SJCRH30 (cell line): ENCODE measurements at regions not wholly inside any gene's neighbourhood (a gene's known extent, or its start where the extent isn't known, plus 50 kb on each side); places are given as distances from the start of the nearest gene placed in this dataset.

Experiments used
- DNase-seq, 2 experiments: peaks; one replicate each; pipeline ENCODE4 v3.0.0-alpha.2; 2015 to 2020
- H3K27ac ChIP-seq: fragments of 250-450 bp; sonication (Bioruptor Pico); 2 replicates; pipeline ENCODE4 v1.5.1; 2020; ENCODE audit warnings: mild to moderate bottlenecking, moderate library complexity
- H3K27me3 ChIP-seq: fragments of 250-450 bp; sonication (Bioruptor Pico); 2 replicates; pipeline ENCODE4 v1.5.1; 2020; ENCODE audit warnings: mild to moderate bottlenecking, moderate library complexity
- H3K36me3 ChIP-seq: fragments of 250-450 bp; sonication (Bioruptor Pico); 2 replicates; pipeline ENCODE4 v1.5.1; 2020; ENCODE audit warnings: mild to moderate bottlenecking, moderate library complexity
- H3K4me1 ChIP-seq: fragments of 250-450 bp; sonication (Bioruptor Pico); 2 replicates; pipeline ENCODE4 v1.5.1; 2020; ENCODE audit warnings: mild to moderate bottlenecking, moderate library complexity
- H3K4me3 ChIP-seq: fragments of 250-450 bp; sonication (Bioruptor Pico); 2 replicates; pipeline ENCODE4 v1.5.1; 2020; ENCODE audit warnings: mild to moderate bottlenecking, moderate library complexity
- H3K9me3 ChIP-seq: fragments of 250-450 bp; sonication (Bioruptor Pico); replicated peaks from 2 replicates; pipeline ENCODE4 v1.5.1; 2020; ENCODE audit warnings: mild to moderate bottlenecking, moderate library complexity

DNA sequence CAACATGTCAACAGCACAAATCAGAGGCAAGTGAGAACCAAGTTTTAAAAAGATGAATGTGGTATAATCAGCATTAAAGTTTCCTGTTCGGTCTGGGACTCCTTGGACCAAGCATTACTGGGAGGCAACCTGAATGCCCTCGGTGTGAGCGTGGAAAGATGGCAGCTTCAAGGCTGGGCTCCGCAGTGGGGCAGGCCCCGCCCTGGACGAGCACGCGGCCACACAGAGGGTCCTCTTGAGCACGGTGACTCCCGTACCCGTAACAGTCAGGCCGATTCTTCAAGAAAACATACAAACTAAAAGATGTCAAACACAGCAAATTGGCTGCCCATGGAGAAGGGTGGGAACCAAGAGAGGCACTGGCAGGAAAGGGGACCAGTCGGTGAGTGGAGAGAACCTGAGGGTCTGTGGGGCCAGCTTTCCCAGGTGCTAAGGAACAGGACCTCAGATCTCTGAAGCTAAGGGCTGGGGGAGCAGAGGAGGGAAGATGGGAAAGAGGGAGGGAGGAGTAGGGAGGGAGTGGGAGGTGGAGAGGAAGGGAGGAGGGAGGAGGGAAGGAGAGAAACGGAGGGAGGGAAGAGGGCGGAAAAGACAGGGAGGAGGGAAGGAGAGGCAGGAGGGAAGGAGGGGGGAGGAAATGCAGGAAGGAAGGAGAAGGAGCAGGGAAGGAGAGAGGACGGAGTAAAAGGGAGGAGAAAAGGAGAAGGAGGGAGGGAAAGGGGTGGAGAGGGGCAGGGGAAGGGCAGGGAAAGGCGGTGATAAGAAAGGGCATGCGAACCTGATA, 71.2 kb upstream of the FAM20C start:
- Histone ChIP-seq H3K27me3 (no peaks in the 10 kb centered on the region), H3K4me1 (peaks cover 4% of the 10 kb centered on the region; the same call in 1 of the 2 replicates), H3K4me3 (no peak overlapping the region), H3K27ac (no peak overlapping the region), H3K36me3 (no peaks in the 10 kb centered on the region), H3K9me3 (no peaks in the 10 kb centered on the region)
- DNase-seq: no peak

DNA sequence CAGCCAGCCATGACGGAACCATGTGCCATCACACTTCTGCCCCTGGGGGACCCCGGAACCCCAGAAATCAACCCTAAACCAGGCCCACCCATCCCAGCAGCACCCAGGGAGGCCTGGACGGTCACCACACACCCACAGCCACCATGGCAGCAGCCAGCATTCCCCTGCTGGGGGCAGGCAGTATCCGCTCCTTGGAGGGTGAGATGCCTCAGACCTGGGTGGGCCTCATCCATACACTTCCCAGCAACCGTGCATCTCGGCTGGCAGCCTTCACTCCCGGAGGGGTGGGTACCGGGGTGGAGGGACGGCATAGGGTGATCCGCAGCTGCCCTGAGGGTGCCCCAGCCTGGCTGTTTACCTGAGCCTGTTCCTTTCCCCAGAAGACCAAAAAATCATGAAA, 69.1 kb upstream of the FAM20C start:
- Histone ChIP-seq H3K27me3 (no peaks in the 10 kb centered on the region), H3K4me1 (peaks cover 4% of the 10 kb centered on the region; the same call in 1 of the 2 replicates), H3K4me3 (no peak overlapping the region), H3K27ac (no peak overlapping the region), H3K36me3 (no peaks in the 10 kb centered on the region), H3K9me3 (no peaks in the 10 kb centered on the region)
- DNase-seq: no peak

DNA sequence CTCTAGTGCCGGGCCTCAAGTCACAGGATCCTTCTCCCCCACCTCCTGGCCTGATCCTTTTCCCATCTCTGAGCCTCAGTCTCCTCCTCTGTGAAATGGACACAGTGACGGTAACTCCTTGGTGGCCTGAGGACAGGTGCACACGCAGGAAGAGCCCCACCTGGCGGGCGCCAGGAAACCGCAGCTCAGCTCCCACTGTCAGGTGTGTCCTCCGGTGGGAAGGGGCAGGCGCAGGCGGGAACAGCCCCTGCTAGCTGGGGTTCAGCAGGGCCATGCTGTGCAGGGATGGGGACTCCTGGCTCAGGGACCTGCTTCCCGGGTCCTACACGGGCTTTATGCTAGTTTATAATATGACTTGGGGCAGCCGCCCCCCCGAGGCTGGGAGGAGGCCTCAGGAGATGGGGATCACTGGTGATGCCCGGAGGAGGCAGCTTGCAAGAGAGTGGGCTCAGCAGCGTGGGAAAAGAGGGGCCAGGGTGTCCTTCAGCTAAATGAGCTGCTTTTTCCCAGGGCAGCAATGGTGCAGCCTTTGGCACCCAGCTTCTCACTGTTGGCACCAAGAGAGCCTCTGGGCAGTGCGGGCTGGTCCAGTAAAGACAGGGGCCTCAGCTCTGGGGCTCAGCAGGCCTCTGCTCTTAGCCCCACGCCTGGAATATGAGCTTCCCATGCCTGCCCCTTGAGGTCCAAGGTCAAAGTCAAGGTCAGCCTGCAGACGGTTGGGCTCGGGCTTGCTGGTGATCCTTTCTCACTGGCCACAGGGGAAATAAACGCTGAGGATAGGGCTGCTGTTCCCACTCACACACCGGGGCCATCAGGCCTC, 68.0 kb upstream of the FAM20C start:
- H3K4me3 ChIP-seq: no peak overlapping the region
- no peaks in the 10 kb centered on the region for H3K36me3 ChIP-seq
- H3K27me3 ChIP-seq: no peaks in the 10 kb centered on the region
- no peaks in the 10 kb centered on the region for H3K9me3 ChIP-seq
- DNase-seq: no peak
- peaks cover 4% of the 10 kb centered on the region; the same call in 1 of the 2 replicates for H3K4me1 ChIP-seq
- no peak overlapping the region for H3K27ac ChIP-seq

DNA sequence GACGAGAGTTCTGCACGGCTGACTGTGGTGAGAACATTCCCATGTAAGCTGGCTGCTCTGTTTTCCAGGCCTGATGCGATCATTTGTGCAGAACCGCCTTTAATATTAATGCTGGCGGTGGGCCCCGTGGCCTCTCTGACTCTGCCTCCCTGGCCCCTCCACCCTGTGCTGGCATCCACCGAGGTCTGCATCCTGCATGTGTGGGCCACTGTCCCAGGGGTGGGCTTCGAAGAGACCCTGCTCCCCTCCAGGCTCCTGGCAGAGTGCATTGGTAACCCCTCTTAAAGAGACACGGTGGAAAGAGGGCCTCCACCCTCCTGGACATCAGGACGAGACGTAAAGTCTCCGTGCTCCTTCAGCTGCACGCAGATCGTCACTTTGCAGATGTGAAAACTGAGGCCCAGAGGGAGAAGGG, 67.3 kb upstream of the FAM20C start:
- Histone ChIP-seq H3K4me3 (no peak overlapping the region), H3K4me1 (no peaks in the 10 kb centered on the region), H3K36me3 (no peaks in the 10 kb centered on the region), H3K27me3 (no peaks in the 10 kb centered on the region), H3K9me3 (no peaks in the 10 kb centered on the region), H3K27ac (no peak overlapping the region)
- no peak for DNase-seq

DNA sequence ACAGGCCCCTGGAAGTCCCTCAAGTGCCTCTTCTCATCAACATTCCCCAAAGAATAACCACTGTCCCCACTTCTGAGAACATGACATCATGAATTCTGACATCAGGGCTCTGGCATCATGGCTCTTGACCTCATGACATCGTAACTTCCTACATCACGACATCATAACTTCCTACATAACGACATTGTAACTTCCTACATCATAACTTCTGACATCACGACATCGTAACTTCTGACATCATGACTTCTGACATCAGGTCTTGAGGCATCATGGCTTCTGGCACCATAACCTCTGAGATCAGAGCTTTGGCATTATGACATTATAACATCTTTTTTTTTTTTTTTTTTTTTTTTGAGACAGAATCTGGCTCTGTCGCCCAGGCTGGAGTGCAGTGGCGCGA, 66.7 kb upstream of the FAM20C start:
- Histone ChIP-seq H3K27ac (no peak overlapping the region), H3K36me3 (no peaks in the 10 kb centered on the region), H3K9me3 (no peaks in the 10 kb centered on the region), H3K4me1 (no peaks in the 10 kb centered on the region), H3K4me3 (no peak overlapping the region), H3K27me3 (no peaks in the 10 kb centered on the region)
- DNase-seq: no peak

DNA sequence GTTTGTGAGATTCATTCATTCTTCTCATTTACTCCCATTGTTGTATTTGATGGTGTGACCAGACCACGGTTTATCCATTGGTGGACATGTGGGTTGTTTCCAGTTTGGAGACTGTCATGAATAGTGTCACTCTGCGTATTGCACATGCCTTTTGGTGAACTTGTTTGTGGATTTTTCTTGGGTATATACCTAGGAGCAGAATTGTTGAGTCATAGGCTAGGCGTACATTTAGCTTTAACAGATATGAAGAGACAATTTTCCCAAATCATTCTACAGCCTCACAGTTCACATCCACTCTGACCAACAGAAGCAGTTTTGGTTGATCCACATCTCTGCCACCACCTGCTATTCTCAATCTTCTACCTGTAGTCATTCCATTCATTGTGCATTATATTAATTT, 66.0 kb upstream of the FAM20C start:
- Histone ChIP-seq H3K9me3 (no peaks in the 10 kb centered on the region), H3K4me3 (no peak overlapping the region)
- no peak for DNase-seq

DNA sequence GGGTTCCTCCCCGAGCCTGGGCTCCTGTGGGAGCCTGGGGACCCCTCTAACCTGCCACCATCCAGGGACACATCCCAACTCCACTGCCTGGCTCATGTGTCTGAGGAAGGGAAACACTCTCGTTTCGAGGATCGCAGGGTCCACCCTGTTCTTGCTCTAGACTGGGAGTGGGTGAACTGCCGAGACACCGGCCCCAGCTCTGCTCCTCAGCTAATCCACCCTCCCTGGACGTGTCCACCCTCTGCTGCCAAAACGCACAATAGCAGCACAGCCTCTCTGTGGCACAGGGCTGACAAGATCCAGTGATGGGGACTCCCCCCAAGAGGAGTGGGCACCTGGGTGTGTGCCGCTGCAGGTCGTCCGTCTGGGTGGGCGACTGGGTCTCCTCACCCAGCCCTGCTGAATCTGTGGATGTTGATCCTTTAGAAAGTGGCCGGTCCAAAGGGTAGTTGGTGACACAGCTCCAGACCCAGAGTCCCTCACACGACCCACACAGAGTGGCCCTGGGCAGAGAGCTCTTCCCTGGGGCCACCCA, 65.2 kb upstream of the FAM20C start:
- no peak overlapping the region for H3K4me3 ChIP-seq
- no peaks in the 10 kb centered on the region for H3K4me1 ChIP-seq
- H3K9me3 ChIP-seq: no peaks in the 10 kb centered on the region
- DNase-seq: no peak
- H3K27me3 ChIP-seq: no peaks in the 10 kb centered on the region
- no peaks in the 10 kb centered on the region for H3K36me3 ChIP-seq
- no peak overlapping the region for H3K27ac ChIP-seq

More for the DNA sequence above, 66.0 kb upstream of the FAM20C start:
- no peak overlapping the region for H3K27ac ChIP-seq
- no peaks in the 10 kb centered on the region for H3K27me3 ChIP-seq
- H3K4me1 ChIP-seq: no peaks in the 10 kb centered on the region
- H3K36me3 ChIP-seq: no peaks in the 10 kb centered on the region

DNA sequence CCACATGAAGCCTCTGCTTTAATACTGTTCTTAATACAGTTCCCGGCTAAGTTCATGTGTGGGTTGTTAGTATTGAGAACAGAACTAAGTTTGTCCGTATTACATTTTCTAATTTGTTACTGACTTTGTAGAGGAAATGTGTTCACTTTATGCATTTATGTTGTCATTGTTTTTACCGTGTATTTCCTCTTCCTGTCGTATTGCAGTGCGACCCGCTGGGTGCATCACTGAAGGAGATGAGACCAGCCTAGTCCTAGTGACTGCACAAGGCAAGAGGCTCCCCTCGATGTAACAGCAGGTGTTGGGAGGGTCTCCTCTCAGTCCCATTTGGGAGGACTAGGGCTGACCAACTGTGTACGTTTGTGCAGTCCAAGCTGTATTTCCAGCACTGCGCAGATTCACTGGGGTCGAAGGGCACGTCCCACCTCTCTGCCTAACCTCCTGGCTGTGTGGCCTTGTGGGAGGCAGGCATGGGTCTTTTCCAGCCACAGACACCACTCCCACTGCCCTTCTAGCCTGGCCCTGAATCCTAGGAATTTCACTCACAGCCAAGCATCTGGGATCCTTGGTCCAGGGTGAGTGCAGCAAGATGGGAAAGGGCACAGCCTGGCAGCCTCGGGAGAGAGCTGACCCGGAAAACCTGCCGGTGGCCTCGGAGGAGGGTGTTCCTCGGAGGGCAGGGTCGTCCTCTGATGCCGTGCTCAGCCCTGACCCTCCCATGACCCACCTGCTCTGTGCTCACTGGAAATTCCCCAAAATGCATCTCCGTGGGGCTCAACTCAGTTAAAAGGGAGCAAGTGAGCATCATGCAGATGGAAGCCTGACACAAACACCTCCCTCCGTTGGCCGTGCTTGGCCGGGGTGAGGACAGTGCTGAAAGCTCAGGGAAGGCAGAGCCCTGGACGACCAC, 63.9 kb upstream of the FAM20C start:
- Histone ChIP-seq H3K36me3 (no peaks in the 10 kb centered on the region), H3K4me3 (no peak overlapping the region), H3K9me3 (no peaks in the 10 kb centered on the region), H3K27me3 (no peaks in the 10 kb centered on the region), H3K4me1 (no peaks in the 10 kb centered on the region), H3K27ac (no peak overlapping the region)
- no peak for DNase-seq

DNA sequence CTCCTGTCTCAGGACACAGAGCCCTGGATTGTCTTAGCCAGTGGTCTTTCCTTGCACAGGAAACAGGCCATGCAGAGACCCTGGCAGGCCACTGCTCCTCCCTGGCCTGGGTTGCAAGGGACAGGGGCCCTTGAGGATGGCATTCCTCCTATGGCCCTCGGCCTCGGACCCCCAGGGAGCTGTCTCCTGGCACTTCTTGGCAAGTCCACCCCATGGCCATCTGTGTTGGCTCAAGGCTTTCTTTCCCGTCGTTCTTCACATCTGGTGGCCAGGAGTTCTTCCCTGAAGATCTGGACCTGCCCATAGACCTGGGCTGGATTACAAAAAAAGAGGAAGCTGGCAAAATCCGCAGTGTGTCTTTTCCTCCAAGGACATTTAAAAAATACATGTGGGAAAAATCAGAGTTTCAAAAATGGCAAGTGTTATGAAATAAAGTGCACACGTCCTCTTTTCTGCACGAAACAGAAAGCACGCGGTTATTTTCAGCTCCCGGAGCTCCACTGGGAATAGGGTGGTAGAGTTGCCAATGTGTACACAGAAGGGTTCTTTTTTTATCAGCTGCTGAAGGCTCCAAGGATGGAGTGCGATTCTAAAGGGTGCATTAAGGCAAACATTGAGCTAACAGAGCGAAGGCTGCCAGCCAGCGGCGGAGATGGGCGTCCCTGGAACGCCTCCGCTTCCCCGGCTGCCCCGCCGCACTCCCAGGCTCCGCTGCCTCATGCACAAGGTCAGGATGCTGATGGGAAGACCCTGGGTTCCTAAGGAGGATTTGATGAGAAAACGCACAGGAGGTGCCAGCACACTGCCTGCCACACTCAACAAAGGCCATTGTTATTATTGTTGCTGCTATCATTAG, 62.8 kb upstream of the FAM20C start:
- H3K9me3 ChIP-seq: no peaks in the 10 kb centered on the region
- H3K4me3 ChIP-seq: no peak overlapping the region
- H3K27ac ChIP-seq: no peak overlapping the region
- no peak for DNase-seq
- H3K27me3 ChIP-seq: no peaks in the 10 kb centered on the region
- H3K36me3 ChIP-seq: no peaks in the 10 kb centered on the region
- no peaks in the 10 kb centered on the region for H3K4me1 ChIP-seq

DNA sequence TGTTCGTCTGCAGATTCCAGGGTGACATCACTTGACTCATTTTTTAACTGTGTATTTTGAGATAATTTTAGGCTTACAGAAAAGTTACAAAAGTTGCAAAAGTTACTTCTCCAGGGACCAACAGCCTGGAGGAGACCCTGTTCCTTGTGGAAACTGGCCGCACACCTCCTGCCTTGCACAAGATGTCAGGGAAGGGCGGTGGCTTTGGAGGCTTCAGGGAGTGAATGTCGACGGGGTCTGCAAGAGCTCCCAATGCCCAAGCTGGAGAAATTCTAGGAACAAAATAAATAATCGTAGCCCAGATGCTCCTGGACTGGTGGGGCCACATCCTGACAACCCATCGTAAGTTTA, 62.2 kb upstream of the FAM20C start:
- Histone ChIP-seq H3K4me3 (no peak overlapping the region), H3K36me3 (no peaks in the 10 kb centered on the region), H3K27me3 (no peaks in the 10 kb centered on the region), H3K27ac (no peak overlapping the region), H3K4me1 (no peaks in the 10 kb centered on the region), H3K9me3 (no peaks in the 10 kb centered on the region)
- no peak for DNase-seq

DNA sequence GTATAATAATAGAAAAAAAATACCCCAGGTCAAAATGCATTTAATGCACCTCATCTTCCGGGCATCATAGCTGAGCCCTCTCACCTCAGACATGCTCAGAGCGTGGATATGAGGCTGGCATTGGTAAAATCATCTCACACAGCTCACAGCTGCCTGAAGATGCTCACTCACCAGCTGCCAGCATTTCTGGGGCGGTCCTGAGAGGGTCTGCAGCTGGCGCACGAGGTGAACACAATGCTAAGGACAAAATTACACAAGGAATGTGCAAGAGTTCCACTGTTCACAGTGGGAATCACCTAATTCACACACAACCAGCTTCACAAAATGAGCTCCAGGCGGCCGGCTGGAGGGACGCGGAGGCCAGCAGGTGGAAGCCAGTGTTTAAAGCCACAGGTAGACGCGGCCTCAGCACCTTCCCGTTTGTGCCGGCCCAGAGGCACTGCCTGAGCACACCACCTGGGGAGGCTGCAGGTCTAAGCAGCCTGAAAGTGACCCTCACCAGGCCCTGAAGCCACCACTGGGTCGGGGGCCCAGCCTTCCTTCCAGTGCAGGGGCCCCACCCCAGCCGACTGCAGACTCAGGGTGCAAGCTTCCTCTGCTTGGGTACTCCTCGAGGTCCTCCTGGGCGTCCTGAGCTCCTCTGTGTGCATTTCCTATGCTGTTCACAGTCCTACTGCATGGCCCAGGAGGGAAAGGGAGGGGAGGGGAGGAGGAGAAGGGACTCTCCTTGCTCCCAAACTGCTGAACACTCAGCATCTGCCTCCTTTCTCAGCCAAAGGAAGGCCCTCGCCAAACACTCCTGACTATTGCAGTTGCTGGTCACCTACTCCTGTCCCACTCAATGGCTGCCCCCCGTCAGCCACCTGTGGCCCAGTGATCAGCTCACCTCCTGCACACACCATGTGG, 61.2 kb upstream of the FAM20C start:
- no peak for DNase-seq
- no peaks in the 10 kb centered on the region for H3K9me3 ChIP-seq
- H3K4me3 ChIP-seq: no peak overlapping the region
- no peaks in the 10 kb centered on the region for H3K4me1 ChIP-seq
- no peaks in the 10 kb centered on the region for H3K36me3 ChIP-seq
- H3K27ac ChIP-seq: no peak overlapping the region
- no peaks in the 10 kb centered on the region for H3K27me3 ChIP-seq

DNA sequence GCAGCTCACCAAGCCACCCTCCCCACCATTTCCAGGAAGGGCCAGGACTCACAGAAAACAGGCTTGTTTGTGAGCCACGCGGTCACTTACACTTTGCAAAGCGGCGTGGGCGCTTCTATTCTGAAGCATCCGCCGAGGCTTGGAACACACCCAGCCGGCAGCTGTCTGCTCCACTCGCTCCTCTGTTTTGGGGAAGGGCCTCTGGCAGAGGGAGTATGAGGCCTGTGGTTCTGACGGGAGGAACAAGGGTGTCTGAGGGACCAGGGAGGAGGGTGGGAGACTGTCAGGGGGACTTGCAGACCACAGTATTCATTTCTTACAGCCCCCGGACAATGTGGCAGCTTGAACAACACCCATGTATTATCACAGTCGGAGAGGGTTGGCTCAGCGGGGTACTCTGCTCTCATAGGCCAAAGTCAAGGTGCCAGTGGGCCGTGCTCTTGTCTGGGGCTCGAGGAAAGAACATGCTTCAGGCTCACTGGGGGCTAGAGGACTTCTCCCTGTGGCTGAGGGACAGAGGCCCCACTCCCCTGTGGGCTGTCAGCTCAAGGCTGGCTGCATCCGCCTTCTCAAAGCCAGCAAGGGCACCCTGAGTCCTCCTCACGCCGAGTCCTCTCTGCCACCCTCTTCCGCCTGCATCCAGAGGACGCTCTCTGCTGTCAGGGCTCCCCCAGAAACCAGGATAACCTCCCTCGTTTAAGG, 60.4 kb upstream of the FAM20C start:
- H3K4me3 ChIP-seq: no peak overlapping the region
- H3K27me3 ChIP-seq: no peaks in the 10 kb centered on the region
- no peak overlapping the region for H3K27ac ChIP-seq
- DNase-seq: peak in 1 of 2 experiments; percentile 14
- H3K9me3 ChIP-seq: no peaks in the 10 kb centered on the region
- no peaks in the 10 kb centered on the region for H3K36me3 ChIP-seq
- H3K4me1 ChIP-seq: no peaks in the 10 kb centered on the region

DNA sequence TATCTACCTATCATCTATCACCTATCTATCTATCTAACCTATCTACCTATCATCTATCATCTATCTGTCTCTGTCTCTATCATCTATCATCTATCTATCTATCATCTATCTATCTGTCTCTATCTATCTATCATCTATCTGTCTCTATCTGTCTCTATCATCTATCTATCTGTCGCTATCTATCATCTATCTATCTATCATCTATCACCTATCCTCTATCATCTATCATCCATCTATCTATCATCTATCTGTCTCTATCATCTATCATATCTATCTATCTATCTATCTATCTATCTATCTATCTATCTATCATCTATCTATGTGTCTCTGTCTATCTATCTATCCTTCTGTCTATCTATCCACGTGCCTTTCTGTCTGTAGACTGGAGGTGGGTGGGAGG, 59.5 kb upstream of the FAM20C start:
- no peak overlapping the region for H3K27ac ChIP-seq
- H3K27me3 ChIP-seq: no peaks in the 10 kb centered on the region
- H3K36me3 ChIP-seq: no peaks in the 10 kb centered on the region
- no peak overlapping the region for H3K4me3 ChIP-seq
- H3K9me3 ChIP-seq: no peaks in the 10 kb centered on the region
- DNase-seq: no peak
- H3K4me1 ChIP-seq: no peaks in the 10 kb centered on the region
